Activated naive CD4-positive, alpha-beta T cell treated with anti-CD3 and anti-CD28 coated beads, Interleukin-2, amount 10 ng/mL, durations not matched to agents 7 days and 5 days (primary cell): ENCODE measurements at regions not wholly inside any gene's neighbourhood (a gene's known extent, or its start where the extent isn't known, plus 50 kb on each side); places are given as distances from the start of the nearest gene placed in this dataset.

Source experiments
- CTCF ChIA-PET: fragments of 350-600 bp; sonication (Branson Sonifier 250); formaldehyde crosslinking; loops from one replicate; lab custom pipeline; 2021; ENCODE audit warnings: antibody characterized with exemption; lab: Charles Lee
- DNase-seq: peaks from one replicate; pipeline ENCODE4 v3.0.0-alpha.2; 2020
- H3K27ac Mint-ChIP-seq: one replicate; pipeline ENCODE4 v1.8.0; 2021; ENCODE audit warnings: mild to moderate bottlenecking, moderate library complexity, mixed read lengths
- H3K27me3 Mint-ChIP-seq: one replicate; pipeline ENCODE4 v1.8.0; 2021; ENCODE audit warnings: mild to moderate bottlenecking, mixed read lengths
- H3K36me3 Mint-ChIP-seq: one replicate; pipeline ENCODE4 v1.8.0; 2021; ENCODE audit warnings: mixed read lengths
- H3K4me1 Mint-ChIP-seq: one replicate; pipeline ENCODE4 v1.8.0; 2021; ENCODE audit warnings: mixed read lengths
- H3K4me3 Mint-ChIP-seq: one replicate; pipeline ENCODE4 v1.8.0; 2021; ENCODE audit warnings: mild to moderate bottlenecking, moderate library complexity, mixed read lengths
- H3K9me3 Mint-ChIP-seq: one replicate; pipeline ENCODE4 v1.8.0; 2021; ENCODE audit warnings: mixed read lengths

DNA sequence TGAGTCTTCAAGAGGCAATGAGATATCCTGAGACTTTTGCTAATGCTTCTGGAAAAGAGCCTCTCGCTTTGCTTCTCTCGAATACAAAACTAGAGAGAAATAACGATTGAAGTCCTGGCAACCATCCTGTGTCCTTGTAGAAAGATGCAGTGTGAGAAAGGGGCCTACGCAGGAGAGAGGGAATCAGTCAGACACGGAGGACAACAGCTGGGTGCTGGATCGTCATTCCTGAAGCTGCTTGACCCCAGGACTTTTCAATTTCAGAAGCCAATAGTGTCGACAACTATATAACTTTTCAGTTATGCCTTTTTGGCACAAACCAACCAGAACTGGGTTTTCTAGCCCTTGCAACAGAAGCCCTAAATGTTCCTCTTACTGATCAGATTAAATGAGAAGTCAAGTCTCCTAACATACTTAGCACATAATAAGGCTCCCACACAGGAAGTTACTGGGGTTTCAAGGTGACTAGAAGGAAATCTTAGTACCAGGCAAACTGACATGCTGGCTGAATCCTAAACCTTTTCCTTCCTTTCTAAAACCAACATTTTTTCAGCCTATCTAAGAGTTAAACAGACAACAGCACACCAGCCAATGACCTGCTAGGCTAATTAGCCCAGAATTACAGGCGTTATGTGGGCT is 755.6 kb downstream of the MED13L start:
- no peak for DNase-seq
- CTCF ChIA-PET = no interaction called here
- H3K4me1 Mint-ChIP-seq = no peaks in the 10 kb centered on the region
- H3K27ac Mint-ChIP-seq = no peak overlapping the region
- no peaks in the 10 kb centered on the region for H3K27me3 Mint-ChIP-seq
- no peak overlapping the region for H3K4me3 Mint-ChIP-seq
- H3K9me3 Mint-ChIP-seq = peaks cover 11% of the 10 kb centered on the region
- H3K36me3 Mint-ChIP-seq = no peaks in the 10 kb centered on the region

- peaks cover 9% of the 10 kb centered on the region for H3K9me3 Mint-ChIP-seq
- H3K36me3 Mint-ChIP-seq = no peaks in the 10 kb centered on the region
These were observed 757.6 kb downstream of the MED13L start for GRCh38 chr12:115519887-115520286.

DNA sequence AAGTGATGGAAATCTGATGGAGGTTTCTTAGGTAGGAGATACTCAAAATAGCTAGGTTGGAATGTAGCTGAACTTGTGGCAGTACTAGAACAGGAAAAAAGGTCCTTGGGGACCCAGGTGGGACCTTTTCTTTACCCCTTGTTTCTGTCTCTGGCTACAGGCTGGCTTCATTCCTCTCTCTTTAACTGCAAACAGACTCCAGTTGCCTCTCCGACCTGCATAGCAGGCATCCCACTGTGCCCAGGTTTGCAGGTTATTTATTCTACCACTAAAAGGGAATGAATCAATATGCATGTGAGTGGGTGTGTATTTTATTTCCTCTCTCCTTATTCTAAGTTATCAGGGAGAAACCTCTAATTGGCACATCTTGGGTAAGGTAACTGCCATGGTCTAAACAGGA is 758.1 kb downstream of the MED13L start:
- H3K36me3 Mint-ChIP-seq = no peaks in the 10 kb centered on the region
- no peak overlapping the region for H3K27ac Mint-ChIP-seq
- H3K9me3 Mint-ChIP-seq = peaks cover 11% of the 10 kb centered on the region
- CTCF ChIA-PET = no interaction called here
- no peak for DNase-seq
- no peaks in the 10 kb centered on the region for H3K4me1 Mint-ChIP-seq
- no peaks in the 10 kb centered on the region for H3K27me3 Mint-ChIP-seq
- H3K4me3 Mint-ChIP-seq = no peak overlapping the region

More at GRCh38 chr12:115519887-115520286, 757.6 kb downstream of the MED13L start:
- CTCF ChIA-PET = no interaction called here
- DNase-seq = no peak
- H3K4me3 Mint-ChIP-seq = no peak overlapping the region
- H3K4me1 Mint-ChIP-seq = no peaks in the 10 kb centered on the region
- H3K27me3 Mint-ChIP-seq = no peaks in the 10 kb centered on the region
- H3K27ac Mint-ChIP-seq = no peak overlapping the region

GRCh38 chr12:115517913-115518312 is 759.6 kb downstream of the MED13L start:
- no peak overlapping the region for H3K27ac Mint-ChIP-seq
- DNase-seq = no peak
- H3K9me3 Mint-ChIP-seq = peaks cover 23% of the 10 kb centered on the region
- H3K4me1 Mint-ChIP-seq = no peaks in the 10 kb centered on the region
- CTCF ChIA-PET = no interaction called here
- H3K36me3 Mint-ChIP-seq = no peaks in the 10 kb centered on the region
- H3K27me3 Mint-ChIP-seq = no peaks in the 10 kb centered on the region
- H3K4me3 Mint-ChIP-seq = no peak overlapping the region

- H3K9me3 Mint-ChIP-seq = peaks cover 33% of the 10 kb centered on the region
- H3K27ac Mint-ChIP-seq = no peak overlapping the region
- H3K4me1 Mint-ChIP-seq = no peaks in the 10 kb centered on the region
- H3K36me3 Mint-ChIP-seq = no peaks in the 10 kb centered on the region
- CTCF ChIA-PET = no interaction called here
- no peak for DNase-seq
- H3K27me3 Mint-ChIP-seq = no peaks in the 10 kb centered on the region
- no peak overlapping the region for H3K4me3 Mint-ChIP-seq
These were observed 765.3 kb downstream of the MED13L start for GRCh38 chr12:115511986-115512711.

DNA sequence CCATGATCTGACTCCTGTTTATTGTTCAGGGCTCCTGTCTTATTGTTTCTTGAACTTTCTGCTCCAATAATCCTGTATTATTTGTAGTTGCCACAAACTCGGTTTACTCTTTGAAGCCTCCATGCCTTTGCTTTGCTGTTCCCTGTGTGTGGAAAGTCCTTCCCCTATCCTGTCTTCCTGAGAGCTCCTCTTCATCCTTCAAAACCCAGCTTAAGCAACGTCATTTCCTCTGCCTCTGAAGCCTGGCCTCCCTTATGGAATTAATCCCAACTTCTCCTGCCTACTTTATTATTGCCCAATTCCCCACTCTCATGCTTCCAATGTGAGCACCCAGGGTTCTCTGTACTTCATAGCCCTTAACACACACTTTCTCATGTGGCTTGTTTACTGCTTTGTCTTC is 766.2 kb downstream of the MED13L start:
- Mint-ChIP-seq H3K27ac (no peak overlapping the region), H3K4me1 (no peaks in the 10 kb centered on the region), H3K27me3 (no peaks in the 10 kb centered on the region), H3K9me3 (peaks cover 37% of the 10 kb centered on the region), H3K36me3 (no peaks in the 10 kb centered on the region), H3K4me3 (no peak overlapping the region)
- CTCF ChIA-PET = no interaction called here
- no peak for DNase-seq

GRCh38 chr12:115508990-115509389 is 768.5 kb downstream of the MED13L start:
- Mint-ChIP-seq H3K36me3 (no peaks in the 10 kb centered on the region), H3K4me1 (no peaks in the 10 kb centered on the region), H3K4me3 (no peak overlapping the region), H3K9me3 (peaks cover 36% of the 10 kb centered on the region), H3K27ac (no peak overlapping the region), H3K27me3 (no peaks in the 10 kb centered on the region)
- no peak for DNase-seq
- CTCF ChIA-PET = no interaction called here

DNA sequence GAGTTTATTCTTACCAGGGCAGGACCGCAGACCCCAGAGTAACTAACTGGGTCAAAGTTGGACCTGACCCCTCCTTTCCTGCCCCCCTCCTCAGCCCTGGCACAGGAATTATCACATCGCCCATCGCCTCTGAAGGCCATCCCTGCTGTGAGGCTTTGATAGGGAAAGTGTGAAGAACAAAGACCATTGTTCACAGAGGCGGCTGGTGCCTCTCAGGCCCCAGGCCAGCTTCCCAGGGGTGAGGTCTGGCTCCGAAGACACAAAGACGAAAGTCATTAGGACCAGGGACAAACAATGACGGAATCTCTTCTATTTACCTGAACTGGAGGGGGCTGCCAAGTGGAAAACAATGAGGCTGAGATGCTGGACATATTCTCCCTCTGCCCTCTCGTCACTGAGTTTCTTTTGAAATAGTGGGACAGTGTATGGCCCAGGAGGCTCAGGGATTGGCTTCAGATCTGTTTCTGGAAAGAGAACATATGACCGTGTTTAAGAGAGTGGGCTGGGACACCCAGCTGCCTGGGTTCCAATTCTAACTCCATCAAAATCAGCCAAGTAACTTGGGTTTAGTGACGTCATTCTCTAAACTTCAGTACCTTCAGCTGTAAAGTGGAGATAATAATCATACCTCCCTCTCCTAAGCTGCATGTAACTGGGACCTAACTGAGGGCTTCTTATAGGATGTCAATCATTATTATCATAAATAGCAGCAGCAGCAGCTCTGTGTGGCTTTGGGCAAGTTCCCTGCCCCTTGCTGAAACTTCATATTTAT is 769.4 kb downstream of the MED13L start:
- CTCF ChIA-PET = no interaction called here
- peaks cover 32% of the 10 kb centered on the region for H3K9me3 Mint-ChIP-seq

DNA sequence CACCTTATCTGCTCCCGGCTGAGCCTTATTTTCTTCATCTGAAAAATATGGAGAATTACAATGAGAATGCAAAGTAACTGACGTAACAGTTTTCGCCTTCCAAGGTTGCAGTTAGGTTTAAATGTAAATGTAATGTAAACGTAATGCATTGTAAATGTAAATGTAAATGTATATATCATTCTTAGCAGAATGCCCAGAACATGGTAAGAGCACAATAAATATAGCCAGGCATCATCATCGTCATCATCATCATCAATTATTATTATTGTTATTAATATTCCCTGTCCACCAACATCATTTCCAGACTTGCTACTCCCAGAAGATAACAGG is 770.0 kb downstream of the MED13L start:
- no peak overlapping the region for H3K4me3 Mint-ChIP-seq
- H3K27ac Mint-ChIP-seq = no peak overlapping the region
- DNase-seq = no peak
- no peaks in the 10 kb centered on the region for H3K27me3 Mint-ChIP-seq
- H3K36me3 Mint-ChIP-seq = no peaks in the 10 kb centered on the region
- CTCF ChIA-PET = no interaction called here
- no peaks in the 10 kb centered on the region for H3K4me1 Mint-ChIP-seq
- peaks cover 30% of the 10 kb centered on the region for H3K9me3 Mint-ChIP-seq

More for the DNA sequence above, 769.4 kb downstream of the MED13L start:
- no peaks in the 10 kb centered on the region for H3K27me3 Mint-ChIP-seq
- H3K4me3 Mint-ChIP-seq = no peak overlapping the region
- no peak overlapping the region for H3K27ac Mint-ChIP-seq
- no peaks in the 10 kb centered on the region for H3K4me1 Mint-ChIP-seq
- DNase-seq = no peak
- H3K36me3 Mint-ChIP-seq = no peaks in the 10 kb centered on the region

GRCh38 chr12:115506822-115507559 is 770.5 kb downstream of the MED13L start:
- Mint-ChIP-seq H3K27me3 (no peaks in the 10 kb centered on the region), H3K4me3 (no peak overlapping the region), H3K4me1 (no peaks in the 10 kb centered on the region), H3K9me3 (peaks cover 32% of the 10 kb centered on the region), H3K36me3 (no peaks in the 10 kb centered on the region), H3K27ac (no peak overlapping the region)
- no peak for DNase-seq
- CTCF ChIA-PET = no interaction called here

DNA sequence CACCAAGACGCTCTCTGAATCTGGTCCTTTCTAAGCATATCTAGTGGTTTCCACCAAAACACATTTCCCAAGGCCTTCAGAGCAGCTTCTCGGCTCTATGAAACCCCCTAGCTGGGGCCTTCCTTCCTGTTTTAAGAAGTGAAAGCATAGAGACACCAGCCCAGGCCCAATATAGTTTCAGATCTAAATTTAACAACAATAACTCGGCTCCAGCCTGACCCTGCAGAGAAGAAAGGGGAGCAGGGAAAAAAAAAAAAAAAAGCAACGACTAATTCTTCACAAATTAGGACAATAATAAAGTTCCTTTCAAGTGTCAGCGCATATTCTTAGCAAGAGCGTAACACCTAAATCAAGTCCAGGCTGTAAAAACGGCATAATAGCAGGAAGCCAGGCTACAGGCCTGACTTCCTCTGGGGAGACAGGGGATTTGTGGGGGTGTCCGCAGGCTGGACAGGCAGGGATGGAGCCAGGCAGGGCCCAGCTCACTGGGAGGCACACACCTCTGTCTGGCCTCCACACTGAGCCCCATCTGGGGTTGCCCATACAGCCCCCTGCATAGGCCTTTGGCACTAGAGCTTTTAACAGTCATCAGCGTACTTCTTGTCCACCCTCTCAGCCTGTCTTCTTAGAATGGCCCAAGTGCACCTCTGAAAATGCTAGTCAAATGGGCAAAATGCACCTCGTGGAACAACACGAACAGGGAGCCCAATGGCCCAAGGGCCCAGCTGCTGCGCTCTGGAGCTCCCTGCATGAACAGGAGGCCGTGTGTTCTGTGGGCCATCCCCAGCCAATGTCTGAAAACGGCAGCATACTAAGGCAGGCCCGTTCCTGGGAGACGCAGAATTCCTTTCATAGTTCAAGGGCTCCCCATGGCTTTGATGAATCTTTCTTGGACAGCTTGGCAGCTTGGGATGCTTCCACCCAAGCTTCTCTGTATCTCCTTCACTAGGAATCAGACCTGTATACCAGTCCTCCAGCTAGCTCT is 772.9 kb downstream of the MED13L start:
- Mint-ChIP-seq H3K27ac (no peak overlapping the region), H3K4me1 (no peaks in the 10 kb centered on the region), H3K4me3 (no peak overlapping the region), H3K9me3 (peaks cover 28% of the 10 kb centered on the region), H3K36me3 (no peaks in the 10 kb centered on the region), H3K27me3 (no peaks in the 10 kb centered on the region)
- CTCF ChIA-PET = no interaction called here
- no peak for DNase-seq

GRCh38 chr12:115500872-115501271 is 776.6 kb downstream of the MED13L start:
- Mint-ChIP-seq H3K27ac (no peak overlapping the region), H3K9me3 (peaks cover 23% of the 10 kb centered on the region), H3K36me3 (no peaks in the 10 kb centered on the region), H3K27me3 (no peaks in the 10 kb centered on the region), H3K4me1 (no peaks in the 10 kb centered on the region), H3K4me3 (no peak overlapping the region)
- no peak for DNase-seq
- CTCF ChIA-PET = interaction anchor here (0.9 kb wide), 1 partner anchor 8 kb away, joined by 3 read pairs; no protein-coding TSS in a partner anchor

GRCh38 chr12:115495300-115495699 is 782.2 kb downstream of the MED13L start:
- Mint-ChIP-seq H3K4me3 (no peak overlapping the region), H3K36me3 (no peaks in the 10 kb centered on the region), H3K9me3 (peaks cover 8% of the 10 kb centered on the region), H3K4me1 (no peaks in the 10 kb centered on the region), H3K27me3 (no peaks in the 10 kb centered on the region), H3K27ac (no peak overlapping the region)
- CTCF ChIA-PET = no interaction called here
- DNase-seq = no peak
